ENCODE measurements at regions not wholly inside any gene's neighbourhood (a gene's known extent, or its start where the extent isn't known, plus 50 kb on each side); places are given as distances from the start of the nearest gene placed in this dataset.
A peak's percentile ranks its signal among the peaks of the same experiment; 100 is the strongest.

GRCh38 chr9:106467113-106467864 lies 395.7 kb upstream of the ZNF462 start:
- peak; percentile 93 for DNase-seq (ENCODE audit: low read depth, low spot score)
- H3K27me3 ChIP-seq (ENCODE audit: insufficient read depth, insufficient read length), result no peaks in the 10 kb centered on the region
- H3K9me3 ChIP-seq (ENCODE audit: insufficient read depth, low read length), result peaks cover 7% of the 10 kb centered on the region; the same call in 1 of the 2 replicates
- H3K4me3 ChIP-seq (ENCODE audit: insufficient read length, low read depth), result no peak overlapping the region
- no peak overlapping the region for H3K9ac ChIP-seq (ENCODE audit: insufficient read length, low read depth)
- TF ChIP-seq ZNF274 (IDR thresholded peaks at IDR 0.05; ENCODE audit: low read depth, low read length), result no peak
- no peaks in the 10 kb centered on the region for H3K4me1 ChIP-seq (ENCODE audit: insufficient read depth, insufficient read length)
- H3K36me3 ChIP-seq (ENCODE audit: insufficient read depth, insufficient read length, low read length), result no peaks in the 10 kb centered on the region

- Histone ChIP-seq H3K27me3 (ENCODE audit: insufficient read depth, insufficient read length) (no peaks in the 10 kb centered on the region), H3K9ac (ENCODE audit: insufficient read length, low read depth) (no peak overlapping the region), H3K4me1 (ENCODE audit: insufficient read depth, insufficient read length) (no peaks in the 10 kb centered on the region), H3K9me3 (ENCODE audit: insufficient read depth, low read length) (peaks cover 7% of the 10 kb centered on the region; the same call in 1 of the 2 replicates), H3K4me3 (ENCODE audit: insufficient read length, low read depth) (no peak overlapping the region), H3K36me3 (ENCODE audit: insufficient read depth, insufficient read length, low read length) (no peaks in the 10 kb centered on the region)
- DNase-seq (ENCODE audit: low read depth, low spot score), result no peak
- TF ChIP-seq YY1 (IDR thresholded peaks at IDR 0.05; ENCODE audit: insufficient read depth, insufficient read length), result no peak
- TF ChIP-seq SUZ12 (IDR thresholded peaks at IDR 0.05; ENCODE audit: extremely low read depth, insufficient read depth, insufficient read length), result no peak
- no peak for TF ChIP-seq ZNF274 (IDR thresholded peaks at IDR 0.05; ENCODE audit: low read depth, low read length)
Observed at GRCh38 chr9:106467865-106468164, 395.2 kb upstream of the ZNF462 start.

DNA sequence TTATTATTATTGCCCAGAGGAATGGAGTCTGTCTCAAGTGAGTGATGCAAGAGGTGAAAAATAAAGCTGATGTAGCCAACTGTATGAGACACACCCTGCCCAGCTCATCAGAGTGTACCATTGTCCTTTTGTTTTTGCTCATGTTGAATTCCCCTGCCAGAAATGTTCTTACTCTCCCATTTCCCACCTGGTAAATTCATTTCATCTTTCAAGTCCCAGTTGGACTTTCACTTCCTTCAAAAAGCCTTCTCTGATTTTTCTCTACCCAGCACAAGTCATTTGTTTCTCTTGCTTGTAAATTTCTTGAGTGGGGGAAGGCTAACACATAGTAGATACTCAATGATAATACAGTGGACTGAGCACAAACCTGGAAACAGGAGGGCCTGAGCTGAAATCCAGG lies 394.5 kb upstream of the ZNF462 start:
- Histone ChIP-seq H3K4me1 (ENCODE audit: insufficient read depth, insufficient read length) (no peaks in the 10 kb centered on the region), H3K27me3 (ENCODE audit: insufficient read depth, insufficient read length) (no peaks in the 10 kb centered on the region), H3K4me3 (ENCODE audit: insufficient read length, low read depth) (no peak overlapping the region), H3K36me3 (ENCODE audit: insufficient read depth, insufficient read length, low read length) (no peaks in the 10 kb centered on the region), H3K9me3 (ENCODE audit: insufficient read depth, low read length) (peaks cover 7% of the 10 kb centered on the region; the same call in 1 of the 2 replicates), H3K9ac (ENCODE audit: insufficient read length, low read depth) (no peak overlapping the region)
- TF ChIP-seq YY1 (IDR thresholded peaks at IDR 0.05; ENCODE audit: insufficient read depth, insufficient read length) (no peak), ZNF274 (IDR thresholded peaks at IDR 0.05; ENCODE audit: low read depth, low read length) (no peak), SUZ12 (IDR thresholded peaks at IDR 0.05; ENCODE audit: extremely low read depth, insufficient read depth, insufficient read length) (no peak)
- no peak for DNase-seq (ENCODE audit: low read depth, low spot score)

- Histone ChIP-seq H3K4me3 (ENCODE audit: insufficient read length, low read depth) (no peak overlapping the region), H3K36me3 (ENCODE audit: insufficient read depth, insufficient read length, low read length) (no peaks in the 10 kb centered on the region), H3K9ac (ENCODE audit: insufficient read length, low read depth) (no peak overlapping the region), H3K4me1 (ENCODE audit: insufficient read depth, insufficient read length) (no peaks in the 10 kb centered on the region), H3K9me3 (ENCODE audit: insufficient read depth, low read length) (no peaks in the 10 kb centered on the region), H3K27me3 (ENCODE audit: insufficient read depth, insufficient read length) (no peaks in the 10 kb centered on the region)
- no peak for DNase-seq (ENCODE audit: low read depth, low spot score)
- TF ChIP-seq YY1 (IDR thresholded peaks at IDR 0.05; ENCODE audit: insufficient read depth, insufficient read length), result no peak
- no peak for TF ChIP-seq SUZ12 (IDR thresholded peaks at IDR 0.05; ENCODE audit: extremely low read depth, insufficient read depth, insufficient read length)
- no peak for TF ChIP-seq ZNF274 (IDR thresholded peaks at IDR 0.05; ENCODE audit: low read depth, low read length)
Observed at GRCh38 chr9:106478312-106478711, 384.7 kb upstream of the ZNF462 start.

DNA sequence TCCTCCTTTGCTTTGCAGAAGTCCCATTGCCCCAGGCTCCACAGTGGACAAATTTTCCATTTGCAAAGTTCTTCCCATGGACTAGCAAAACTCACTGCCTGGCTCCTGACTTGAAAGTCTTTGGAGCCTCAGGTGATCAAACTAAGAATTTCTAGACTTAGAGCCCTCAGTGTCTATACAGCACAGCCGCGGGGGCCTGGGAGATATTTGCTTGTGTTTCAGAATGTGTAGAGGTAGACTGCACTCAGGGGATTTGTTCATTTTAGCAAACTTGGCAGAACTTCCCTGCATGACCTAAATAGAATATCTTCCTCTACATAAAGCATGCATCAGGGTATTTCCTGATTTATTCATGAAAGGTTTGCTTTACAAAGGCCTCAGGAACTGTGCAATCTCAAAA lies 384.2 kb upstream of the ZNF462 start:
- DNase-seq (ENCODE audit: low read depth, low spot score), result no peak
- no peaks in the 10 kb centered on the region for H3K36me3 ChIP-seq (ENCODE audit: insufficient read depth, insufficient read length, low read length)
- no peaks in the 10 kb centered on the region for H3K9me3 ChIP-seq (ENCODE audit: insufficient read depth, low read length)
- H3K4me3 ChIP-seq (ENCODE audit: insufficient read length, low read depth), result no peak overlapping the region
- no peak overlapping the region for H3K9ac ChIP-seq (ENCODE audit: insufficient read length, low read depth)
- no peak for TF ChIP-seq YY1 (IDR thresholded peaks at IDR 0.05; ENCODE audit: insufficient read depth, insufficient read length)
- no peaks in the 10 kb centered on the region for H3K4me1 ChIP-seq (ENCODE audit: insufficient read depth, insufficient read length)
- no peaks in the 10 kb centered on the region for H3K27me3 ChIP-seq (ENCODE audit: insufficient read depth, insufficient read length)

DNA sequence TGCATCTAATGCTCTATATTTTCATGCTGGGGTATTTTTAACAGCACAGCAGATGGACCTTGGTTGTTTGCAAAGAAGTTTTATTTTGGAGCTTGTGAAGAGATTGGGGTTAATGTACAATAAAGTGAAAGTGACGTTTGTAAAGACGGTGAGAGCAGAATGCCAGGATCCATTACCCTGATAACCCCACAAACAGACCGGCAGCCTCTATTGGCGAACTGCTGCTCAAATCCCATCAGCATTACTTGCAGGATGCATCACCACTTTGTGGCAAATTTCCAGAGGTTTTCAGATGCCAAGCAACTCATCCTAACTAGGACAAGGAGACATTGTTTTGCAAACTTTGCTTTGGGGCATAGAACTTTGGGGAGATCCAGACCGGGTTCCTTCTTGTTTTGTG lies 383.3 kb upstream of the ZNF462 start:
- no peaks in the 10 kb centered on the region for H3K4me1 ChIP-seq (ENCODE audit: insufficient read depth, insufficient read length)
- H3K36me3 ChIP-seq (ENCODE audit: insufficient read depth, insufficient read length, low read length), result no peaks in the 10 kb centered on the region
- H3K9ac ChIP-seq (ENCODE audit: insufficient read length, low read depth), result no peak overlapping the region
- H3K4me3 ChIP-seq (ENCODE audit: insufficient read length, low read depth), result no peak overlapping the region
- no peaks in the 10 kb centered on the region for H3K9me3 ChIP-seq (ENCODE audit: insufficient read depth, low read length)
- no peak for DNase-seq (ENCODE audit: low read depth, low spot score)
- no peaks in the 10 kb centered on the region for H3K27me3 ChIP-seq (ENCODE audit: insufficient read depth, insufficient read length)
- no peak for TF ChIP-seq SUZ12 (IDR thresholded peaks at IDR 0.05; ENCODE audit: extremely low read depth, insufficient read depth, insufficient read length)

DNA sequence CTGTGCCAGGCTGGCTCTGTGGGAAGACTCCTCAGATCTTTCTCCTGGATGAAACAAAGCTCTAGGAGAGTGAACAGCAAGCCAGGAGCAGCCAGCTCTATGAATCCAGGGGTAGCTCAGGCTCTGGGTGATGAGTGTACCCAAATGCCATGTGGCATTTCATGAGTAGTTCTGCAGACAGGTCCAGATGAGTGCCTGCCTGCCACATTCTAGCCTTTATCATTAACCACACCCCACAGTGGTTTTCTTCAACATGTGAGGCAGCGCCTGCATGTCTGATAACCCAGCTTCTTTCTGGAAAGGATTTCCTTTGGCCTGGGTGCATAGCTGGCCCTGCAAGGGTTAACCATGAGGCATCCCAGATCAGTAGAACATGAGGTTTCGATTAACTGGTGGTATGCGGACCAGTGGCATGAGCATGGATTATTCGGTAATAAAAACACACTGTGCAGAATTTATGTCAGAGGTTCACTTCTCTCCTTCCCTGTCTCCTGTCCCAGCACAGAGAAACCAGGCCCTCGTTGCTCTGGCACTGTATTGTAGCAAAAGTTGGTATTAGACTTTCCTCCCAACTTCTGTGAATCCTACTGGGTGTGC lies 381.9 kb upstream of the ZNF462 start:
- Histone ChIP-seq H3K27me3 (ENCODE audit: insufficient read depth, insufficient read length) (no peaks in the 10 kb centered on the region), H3K4me1 (ENCODE audit: insufficient read depth, insufficient read length) (no peaks in the 10 kb centered on the region), H3K36me3 (ENCODE audit: insufficient read depth, insufficient read length, low read length) (no peaks in the 10 kb centered on the region), H3K9ac (ENCODE audit: insufficient read length, low read depth) (no peak overlapping the region), H3K4me3 (ENCODE audit: insufficient read length, low read depth) (no peak overlapping the region), H3K9me3 (ENCODE audit: insufficient read depth, low read length) (no peaks in the 10 kb centered on the region)
- DNase-seq (ENCODE audit: low read depth, low spot score), result no peak
- TF ChIP-seq ZNF274 (IDR thresholded peaks at IDR 0.05; ENCODE audit: low read depth, low read length) (no peak), YY1 (IDR thresholded peaks at IDR 0.05; ENCODE audit: insufficient read depth, insufficient read length) (no peak), SUZ12 (IDR thresholded peaks at IDR 0.05; ENCODE audit: extremely low read depth, insufficient read depth, insufficient read length) (no peak)
